PC-3 (cell line): ENCODE measurements at regions not wholly inside any gene's neighbourhood (a gene's known extent, or its start where the extent isn't known, plus 50 kb on each side); places are given as distances from the start of the nearest gene placed in this dataset.

ENCODE experiments used
- ATAC-seq: fragments of 200-7000 bp; cut with Tn5 transposase; 2 replicates; pipeline ENCODE4 v1.9.1; 2020; ENCODE audit warnings: mild to moderate bottlenecking, moderate library complexity
- BruUV-seq: library from RNA; stranded (reverse); fragments of 400-500 nt; replicated peaks from 2 replicates; lab custom pipeline; 2021; lab: Mats Ljungman, UMichigan
- CTCF ChIA-PET: fragments of 300-600 bp; sonication (Branson Sonifier 250); formaldehyde crosslinking; loops from one replicate; lab custom pipeline; 2022; ENCODE audit warnings: antibody characterized with exemption; lab: Charles Lee
- POLR2A ChIA-PET: fragments of 300-600 bp; sonication (Branson Sonifier 250); formaldehyde crosslinking; loops from one replicate; lab custom pipeline; 2022; ENCODE audit warnings: antibody characterized with exemption; ENCODE audit not compliant: unreplicated experiment; lab: Charles Lee
- DNase-seq: peaks from one replicate; pipeline ENCODE4 v3.0.0-alpha.2; 2015
- H2AFZ ChIP-seq: fragments of 300-600 bp; sonication (generic); 2 replicates; pipeline ENCODE4 v1.6.0; 2016; ENCODE audit warnings: antibody characterized with exemption, low read length
- H3F3A ChIP-seq: fragments of 300-600 bp; sonication (generic); one replicate; pipeline ENCODE4 v1.6.0; 2017; ENCODE audit warnings: antibody characterized with exemption, low read length, control low read depth, mild to moderate bottlenecking; ENCODE audit not compliant: unreplicated experiment
- H3K27ac ChIP-seq: fragments of 300-600 bp; sonication (generic); 2 replicates; pipeline ENCODE4 v1.5.1; 2016; ENCODE audit warnings: mild to moderate bottlenecking, low read length
- H3K27me3 ChIP-seq: fragments of 300-600 bp; sonication (generic); 2 replicates; pipeline ENCODE4 v1.6.1; 2016; ENCODE audit warnings: low read length, mixed read lengths
- H3K36me3 ChIP-seq: fragments of 300-600 bp; sonication (generic); 2 replicates; pipeline ENCODE4 v1.6.1; 2016; ENCODE audit warnings: low read depth, mixed run types, low read length, mixed read lengths
- H3K4me1 ChIP-seq: fragments of 300-600 bp; sonication (generic); 2 replicates; pipeline ENCODE4 v1.5.1; 2016; ENCODE audit warnings: low read length; ENCODE audit not compliant: insufficient read depth
- H3K4me2 ChIP-seq: fragments of 300-600 bp; sonication (generic); 2 replicates; pipeline ENCODE4 v1.6.0; 2016; ENCODE audit warnings: low read length
- H3K4me3 ChIP-seq: fragments of 300-600 bp; sonication (generic); 2 replicates; pipeline ENCODE4 v1.5.1; 2016; ENCODE audit warnings: mild to moderate bottlenecking, low read length, mixed read lengths
- H3K79me2 ChIP-seq: fragments of 300-600 bp; sonication (generic); 2 replicates; pipeline ENCODE4 v1.6.1; 2017; ENCODE audit warnings: low read length, mixed read lengths
- H3K9ac ChIP-seq: fragments of 300-600 bp; sonication (generic); 2 replicates; pipeline ENCODE4 v1.6.0; 2016; ENCODE audit warnings: mild to moderate bottlenecking, low read length
- H3K9me2 ChIP-seq: fragments of 300-600 bp; sonication (generic); replicated peaks from 2 replicates; pipeline ENCODE4 v1.6.1; 2016; ENCODE audit warnings: mixed run types, low read length, mixed read lengths
- H3K9me3 ChIP-seq: fragments of 300-600 bp; sonication (generic); 2 replicates; pipeline ENCODE4 v1.6.1; 2016; ENCODE audit warnings: low read length, mixed read lengths
- H4K20me1 ChIP-seq: fragments of 300-600 bp; sonication (generic); 2 replicates; pipeline ENCODE4 v1.6.1; 2016; ENCODE audit warnings: low read length, mixed read lengths
- CTCF ChIP-seq: fragments of 300-600 bp; sonication (generic); conservative IDR thresholded peaks from 2 replicates; pipeline ENCODE4 v1.5.1; 2017; ENCODE audit warnings: antibody characterized with exemption, low read depth, mild to moderate bottlenecking, low read length
- EZH2 ChIP-seq: fragments of 300-600 bp; sonication (generic); IDR thresholded peaks from one replicate; pipeline ENCODE4 v1.6.1; 2017; ENCODE audit warnings: antibody characterized with exemption, mild to moderate bottlenecking, low read length; ENCODE audit not compliant: unreplicated experiment
- EZH2phosphoT487 ChIP-seq: fragments of 300-600 bp; sonication (generic); IDR thresholded peaks from 2 replicates; pipeline ENCODE4 v1.6.1; 2018; ENCODE audit warnings: mild to moderate bottlenecking, antibody characterized with exemption, low read length, borderline replicate concordance
- intact Hi-C: fragments of 100-400 bp; cut with micrococcal nuclease; formaldehyde crosslinking; loops from 2 replicates; pipeline ENCODE4 v1.9.0; 2023

GRCh38 chr4:131366714-131367113, 1782.4 kb upstream of the PCDH10 start:
- no peaks in the 10 kb centered on the region for H3K4me1 ChIP-seq
- TF ChIP-seq EZH2: no peak
- TF ChIP-seq EZH2phosphoT487: no peak
- TF ChIP-seq CTCF: no peak
- H3F3A ChIP-seq: no peaks in the 10 kb centered on the region
- H3K4me2 ChIP-seq: no peak overlapping the region
- no peaks in the 10 kb centered on the region for H3K9me3 ChIP-seq
- H3K4me3 ChIP-seq: no peak overlapping the region
- H3K79me2 ChIP-seq: no peaks in the 10 kb centered on the region
- H3K9me2 ChIP-seq: no peaks in the 10 kb centered on the region
- DNase-seq (no peak), ATAC-seq (no peak)
- intact Hi-C loops: no loop called here
- no peak overlapping the region for H3K9ac ChIP-seq
- BruUV-seq: no TSS peak
- H4K20me1 ChIP-seq: no peaks in the 10 kb centered on the region
- no peaks in the 10 kb centered on the region for H3K27me3 ChIP-seq
- ChIA-PET CTCF (no interaction called here), POLR2A (no interaction called here)
- no peaks in the 10 kb centered on the region for H3K36me3 ChIP-seq
- H3K27ac ChIP-seq: no peak overlapping the region
- 0 out of 2 replicates have a peak overlapping the region, but pooled peaks have one; percentile 22 for H2AFZ ChIP-seq

GRCh38 chr4:131367441-131367840, 1781.7 kb upstream of the PCDH10 start:
- Histone ChIP-seq H2AFZ (no peak overlapping the region), H3K27me3 (no peaks in the 10 kb centered on the region), H3K79me2 (no peaks in the 10 kb centered on the region), H3K4me3 (no peak overlapping the region), H3K4me1 (no peaks in the 10 kb centered on the region), H3K9ac (no peak overlapping the region), H3F3A (no peaks in the 10 kb centered on the region), H3K36me3 (no peaks in the 10 kb centered on the region), H3K4me2 (no peak overlapping the region), H4K20me1 (no peaks in the 10 kb centered on the region), H3K9me2 (no peaks in the 10 kb centered on the region), H3K9me3 (no peaks in the 10 kb centered on the region), H3K27ac (no peak overlapping the region)
- TF ChIP-seq EZH2phosphoT487 (no peak), CTCF (no peak), EZH2 (no peak)
- DNase-seq (no peak), ATAC-seq (no peak)
- CTCF ChIA-PET: no interaction called here
- POLR2A ChIA-PET: no interaction called here
- BruUV-seq: no TSS peak
- intact Hi-C loops: no loop called here

GRCh38 chr4:131370846-131371245, 1778.2 kb upstream of the PCDH10 start:
- Histone ChIP-seq H3K36me3 (no peaks in the 10 kb centered on the region), H3F3A (no peaks in the 10 kb centered on the region), H3K9me2 (no peaks in the 10 kb centered on the region), H3K9me3 (no peaks in the 10 kb centered on the region), H3K4me3 (no peak overlapping the region), H3K27me3 (no peaks in the 10 kb centered on the region), H3K9ac (no peak overlapping the region), H3K79me2 (no peaks in the 10 kb centered on the region), H3K27ac (no peak overlapping the region), H4K20me1 (no peaks in the 10 kb centered on the region), H3K4me1 (no peaks in the 10 kb centered on the region), H3K4me2 (no peak overlapping the region), H2AFZ (no peak overlapping the region)
- CTCF ChIA-PET: no interaction called here
- intact Hi-C loops: no loop called here
- ATAC-seq: no peak; the same call in 1 of the 2 replicates
- no TSS peak for BruUV-seq
- DNase-seq: peak; percentile 20
- POLR2A ChIA-PET: no interaction called here
- TF ChIP-seq CTCF: no peak
- TF ChIP-seq EZH2: no peak
- no peak for TF ChIP-seq EZH2phosphoT487
